Bronchial epithelial cell (primary cell): ENCODE measurements at regions not wholly inside any gene's neighbourhood (a gene's known extent, or its start where the extent isn't known, plus 50 kb on each side); places are given as distances from the start of the nearest gene placed in this dataset.
A peak's percentile ranks its signal among the peaks of the same experiment; 100 is the strongest.

Source experiments
- DNase-seq: peaks from one replicate; pipeline ENCODE4 v3.0.0-alpha.2; 2010; ENCODE audit warnings: low read depth
- FAIRE-seq: peaks from 2 replicates; lab custom pipeline; 2011; peaks lifted over from hg19 to GRCh38; lab: Jason Lieb, UNC
- H3K27me3 ChIP-seq: 2 replicates; pipeline ENCODE4 v1.5.1; 2011; ENCODE audit warnings: low read length; ENCODE audit not compliant: control insufficient read depth, insufficient read depth
- H3K36me3 ChIP-seq: 2 replicates; pipeline ENCODE4 v1.5.1; 2011; ENCODE audit warnings: low read length; ENCODE audit not compliant: control insufficient read depth, insufficient read depth
- H3K4me3 ChIP-seq: 2 replicates; pipeline ENCODE4 v1.5.1; 2011; ENCODE audit warnings: mild to moderate bottlenecking, low read depth, low read length, control low read depth
- TF ChIP-seq, protein P1 (sequence below): IDR thresholded peaks from 2 replicates; pipeline ENCODE4 v1.5.1; 2011; ENCODE audit warnings: mild to moderate bottlenecking, moderate library complexity, low read length, control low read depth, inconsistent platforms; ENCODE audit not compliant: insufficient read depth, severe bottlenecking

DNA sequence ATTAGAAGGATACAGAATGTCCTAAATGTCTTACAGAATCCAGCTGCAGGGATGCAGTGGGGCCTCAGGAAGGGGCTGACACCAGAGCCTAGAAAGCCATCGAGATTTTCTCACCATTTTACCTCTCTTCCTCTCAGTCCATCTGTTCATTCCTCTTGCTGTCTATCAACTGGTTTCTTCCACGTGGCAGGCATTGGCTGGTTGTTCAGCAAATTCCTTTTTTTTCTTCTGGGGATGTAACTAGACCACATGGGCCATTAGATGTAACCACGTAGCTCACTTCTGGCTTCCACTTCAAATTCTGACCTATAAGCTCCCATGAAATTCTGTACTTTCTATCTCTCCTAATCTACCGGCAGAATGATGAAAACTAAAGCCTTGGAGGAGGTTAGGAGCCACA, 93.6 kb upstream of the MTAP start:
- DNase-seq (no peak), FAIRE-seq (no peak)
- H3K4me3 ChIP-seq = no peak overlapping the region
- TF ChIP-seq, protein P1, sequence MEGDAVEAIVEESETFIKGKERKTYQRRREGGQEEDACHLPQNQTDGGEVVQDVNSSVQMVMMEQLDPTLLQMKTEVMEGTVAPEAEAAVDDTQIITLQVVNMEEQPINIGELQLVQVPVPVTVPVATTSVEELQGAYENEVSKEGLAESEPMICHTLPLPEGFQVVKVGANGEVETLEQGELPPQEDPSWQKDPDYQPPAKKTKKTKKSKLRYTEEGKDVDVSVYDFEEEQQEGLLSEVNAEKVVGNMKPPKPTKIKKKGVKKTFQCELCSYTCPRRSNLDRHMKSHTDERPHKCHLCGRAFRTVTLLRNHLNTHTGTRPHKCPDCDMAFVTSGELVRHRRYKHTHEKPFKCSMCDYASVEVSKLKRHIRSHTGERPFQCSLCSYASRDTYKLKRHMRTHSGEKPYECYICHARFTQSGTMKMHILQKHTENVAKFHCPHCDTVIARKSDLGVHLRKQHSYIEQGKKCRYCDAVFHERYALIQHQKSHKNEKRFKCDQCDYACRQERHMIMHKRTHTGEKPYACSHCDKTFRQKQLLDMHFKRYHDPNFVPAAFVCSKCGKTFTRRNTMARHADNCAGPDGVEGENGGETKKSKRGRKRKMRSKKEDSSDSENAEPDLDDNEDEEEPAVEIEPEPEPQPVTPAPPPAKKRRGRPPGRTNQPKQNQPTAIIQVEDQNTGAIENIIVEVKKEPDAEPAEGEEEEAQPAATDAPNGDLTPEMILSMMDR = no peak
- H3K36me3 ChIP-seq = no peaks in the 10 kb centered on the region
- H3K27me3 ChIP-seq = no peaks in the 10 kb centered on the region

DNA sequence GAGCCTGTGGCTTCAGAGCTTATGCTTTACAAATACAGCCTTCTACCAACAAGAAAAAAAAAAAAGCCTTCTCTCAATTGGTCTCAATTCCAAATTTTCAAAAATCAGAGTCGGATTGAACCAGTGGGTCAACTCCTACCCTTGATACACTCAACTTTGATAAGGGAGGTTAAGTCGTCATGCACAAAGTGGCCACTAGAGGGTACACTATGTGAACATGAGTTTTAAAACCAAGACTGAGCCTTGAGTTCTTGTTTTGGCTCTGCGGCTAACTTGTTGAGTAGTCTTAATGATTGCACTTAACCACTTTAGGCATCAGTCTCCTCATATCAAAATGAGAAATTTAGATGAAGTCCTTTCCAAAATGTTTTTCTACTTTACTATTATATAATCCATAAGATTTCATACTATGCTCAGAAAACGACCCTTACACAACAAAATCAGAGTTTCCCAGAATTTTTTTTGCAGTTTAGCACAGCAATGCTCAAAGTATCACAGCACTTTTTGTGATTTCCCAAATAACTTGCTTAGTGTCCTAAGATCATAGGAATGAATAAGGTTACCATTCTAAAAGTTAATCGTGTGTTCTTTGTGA, 92.9 kb upstream of the MTAP start:
- TF ChIP-seq, protein P1 = peak; percentile 73
- DNase-seq (peak; percentile 79), FAIRE-seq (no peak)
- Histone ChIP-seq H3K27me3 (no peaks in the 10 kb centered on the region), H3K36me3 (no peaks in the 10 kb centered on the region), H3K4me3 (no peak overlapping the region)

DNA sequence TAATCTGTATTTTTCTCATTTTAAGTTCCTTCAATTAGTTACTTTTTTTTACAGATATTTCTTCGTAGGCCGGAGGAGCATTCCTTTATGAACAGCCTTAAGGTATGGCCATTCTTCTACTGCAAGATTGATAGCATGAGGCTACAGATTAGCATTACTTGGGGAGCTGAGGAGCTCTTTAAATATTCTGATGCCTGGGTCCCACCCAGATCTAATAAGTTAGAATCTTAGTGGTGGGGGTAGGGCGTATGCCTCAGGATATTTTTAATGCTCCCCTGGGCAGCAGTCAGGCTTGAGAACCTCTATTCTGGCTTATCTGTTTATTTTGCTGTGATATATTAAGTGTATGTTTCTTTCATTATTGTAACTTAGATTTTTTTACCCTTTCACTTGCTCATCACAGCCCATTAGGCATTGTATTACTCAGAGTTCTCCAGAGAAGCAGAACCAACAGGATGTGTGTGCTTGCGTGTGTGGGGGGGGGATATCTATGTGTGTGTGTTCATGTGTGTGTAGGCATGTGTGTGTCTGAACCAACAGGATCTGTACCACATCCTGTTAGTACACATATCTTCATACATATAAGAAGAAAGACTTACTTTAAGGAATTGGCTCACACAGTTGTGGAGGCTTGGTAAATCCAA, 91.8 kb upstream of the MTAP start:
- Histone ChIP-seq H3K36me3 (no peaks in the 10 kb centered on the region), H3K4me3 (no peak overlapping the region), H3K27me3 (no peaks in the 10 kb centered on the region)
- no peak for FAIRE-seq
- peak; percentile 79 for DNase-seq
- TF ChIP-seq, protein P1 = no peak

DNA sequence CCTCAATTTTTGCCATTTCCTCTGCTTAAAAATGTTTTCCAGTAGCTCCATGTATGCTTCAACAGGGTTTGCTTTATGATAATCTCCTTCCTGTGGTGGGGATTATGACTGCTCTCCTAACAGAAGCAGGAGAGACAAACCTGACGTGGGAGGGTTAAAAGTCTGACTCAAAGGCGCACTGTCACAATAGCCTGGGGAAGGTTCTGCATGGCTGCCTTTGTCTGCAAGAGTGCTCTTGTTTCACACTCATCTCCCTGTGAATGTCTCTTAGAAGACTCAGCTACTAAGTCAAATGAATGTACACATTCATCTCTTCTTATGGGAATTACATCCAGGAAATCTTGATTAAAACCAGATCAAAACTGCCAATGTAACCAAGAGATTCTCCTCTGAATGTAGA, 90.9 kb upstream of the MTAP start:
- H3K4me3 ChIP-seq = no peak overlapping the region
- H3K27me3 ChIP-seq = no peaks in the 10 kb centered on the region
- TF ChIP-seq, protein P1 = no peak
- H3K36me3 ChIP-seq = no peaks in the 10 kb centered on the region
- FAIRE-seq (peak; percentile 76), DNase-seq (peak; percentile 99)

DNA sequence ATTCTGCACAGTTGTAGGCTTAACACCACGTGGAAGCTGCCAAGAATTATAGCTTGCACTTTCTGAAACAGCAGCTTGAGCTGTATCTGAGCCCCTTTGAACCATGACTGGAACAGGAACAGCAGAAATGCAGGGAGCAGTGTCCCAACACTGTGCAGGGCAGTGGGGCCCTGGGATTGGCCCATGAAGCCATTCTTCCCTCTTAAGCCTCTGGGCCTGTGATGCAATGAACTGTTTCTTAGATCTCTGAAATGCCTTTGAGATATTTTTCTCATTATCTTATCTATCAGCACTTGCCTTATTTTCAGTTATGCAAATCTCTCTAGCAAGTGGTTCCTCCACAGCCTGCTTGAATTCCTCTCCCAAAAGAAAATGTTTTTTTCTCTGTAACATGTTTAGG, 87.0 kb upstream of the MTAP start:
- TF ChIP-seq, protein P1 = no peak
- H3K4me3 ChIP-seq = no peak overlapping the region
- FAIRE-seq = no peak

More for the DNA sequence above, 87.0 kb upstream of the MTAP start:
- Histone ChIP-seq H3K27me3 (no peaks in the 10 kb centered on the region), H3K36me3 (no peaks in the 10 kb centered on the region)
- no peak for DNase-seq
